HEK293 (cell line): ENCODE measurements at regions not wholly inside any gene's neighbourhood (a gene's known extent, or its start where the extent isn't known, plus 50 kb on each side); places are given as distances from the start of the nearest gene placed in this dataset.

ENCODE experiments used
- ZNF24 ChIP-seq: fragments of 450-650 bp; formaldehyde crosslinking; IDR thresholded peaks from 2 replicates; pipeline ENCODE4 v1.5.1; 2016; ENCODE audit warnings: missing biosample characterization, missing genetic modification characterization
- ZNF274 ChIP-seq, 2 experiments: fragments of 200-500 bp in 1 of 2; fragments of 450-650 bp in 1 of 2; sonication (Bioruptor generic) in 1 of 2; formaldehyde crosslinking in 1 of 2; IDR thresholded peaks; 2 replicates each; pipeline versions ENCODE4 v1.5.1 to v1.6.1; 2014 to 2016; ENCODE audit warnings: borderline replicate concordance in 1 of 2, inconsistent platforms in 1 of 2, low read length in 1 of 2, missing biosample characterization in 1 of 2, missing genetic modification characterization in 1 of 2
- ZNF510 ChIP-seq: fragments of 450-650 bp; formaldehyde crosslinking; IDR thresholded peaks from 2 replicates; pipeline ENCODE4 v1.5.1; 2018; ENCODE audit warnings: mild to moderate bottlenecking, missing genetic modification characterization, missing biosample characterization; ENCODE audit not compliant: insufficient replicate concordance
- ZNF776 ChIP-seq: fragments of 450-650 bp; formaldehyde crosslinking; IDR thresholded peaks from 2 replicates; pipeline ENCODE4 v1.5.0; 2017; ENCODE audit warnings: missing biosample characterization, missing genetic modification characterization, borderline replicate concordance
- TF ChIP-seq, protein P1 (sequence below): fragments of 450-650 bp; formaldehyde crosslinking; IDR thresholded peaks from 2 replicates; pipeline ENCODE4 v1.5.1; 2016; ENCODE audit warnings: missing biosample characterization, missing genetic modification characterization
- TF ChIP-seq, protein P2 (sequence below): fragments of 450-650 bp; formaldehyde crosslinking; IDR thresholded peaks from 2 replicates; pipeline ENCODE4 v1.5.1; 2016; ENCODE audit warnings: missing biosample characterization, missing genetic modification characterization

DNA sequence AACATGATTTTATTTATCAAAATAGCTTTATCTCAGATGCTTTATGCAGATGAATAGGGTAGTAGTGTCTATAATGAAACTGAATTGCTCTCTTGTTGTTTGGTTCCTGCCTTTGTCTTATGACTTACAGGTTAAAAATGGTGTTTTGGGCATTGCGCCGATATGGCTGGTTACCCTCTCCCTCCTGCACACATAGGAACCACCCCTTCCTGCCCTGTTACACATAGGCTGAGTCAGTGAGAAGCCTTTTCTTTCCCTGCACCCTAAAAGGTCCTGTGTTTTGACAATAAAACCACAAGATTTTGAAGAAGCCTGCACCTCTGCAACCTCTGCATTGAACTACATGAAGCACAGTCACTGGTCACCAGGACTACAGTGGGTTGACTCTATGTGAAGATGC, 655.8 kb upstream of the ANKRD30A start:
- TF ChIP-seq, protein P1, sequence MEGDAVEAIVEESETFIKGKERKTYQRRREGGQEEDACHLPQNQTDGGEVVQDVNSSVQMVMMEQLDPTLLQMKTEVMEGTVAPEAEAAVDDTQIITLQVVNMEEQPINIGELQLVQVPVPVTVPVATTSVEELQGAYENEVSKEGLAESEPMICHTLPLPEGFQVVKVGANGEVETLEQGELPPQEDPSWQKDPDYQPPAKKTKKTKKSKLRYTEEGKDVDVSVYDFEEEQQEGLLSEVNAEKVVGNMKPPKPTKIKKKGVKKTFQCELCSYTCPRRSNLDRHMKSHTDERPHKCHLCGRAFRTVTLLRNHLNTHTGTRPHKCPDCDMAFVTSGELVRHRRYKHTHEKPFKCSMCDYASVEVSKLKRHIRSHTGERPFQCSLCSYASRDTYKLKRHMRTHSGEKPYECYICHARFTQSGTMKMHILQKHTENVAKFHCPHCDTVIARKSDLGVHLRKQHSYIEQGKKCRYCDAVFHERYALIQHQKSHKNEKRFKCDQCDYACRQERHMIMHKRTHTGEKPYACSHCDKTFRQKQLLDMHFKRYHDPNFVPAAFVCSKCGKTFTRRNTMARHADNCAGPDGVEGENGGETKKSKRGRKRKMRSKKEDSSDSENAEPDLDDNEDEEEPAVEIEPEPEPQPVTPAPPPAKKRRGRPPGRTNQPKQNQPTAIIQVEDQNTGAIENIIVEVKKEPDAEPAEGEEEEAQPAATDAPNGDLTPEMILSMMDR: no peak
- TF ChIP-seq ZNF510 (tag by site-specific recombination) (no peak), ZNF24 (tag by site-specific recombination) (no peak), ZNF776 (no peak), ZNF274 (IDR thresholded peaks at IDR 0.05; ENCODE audit: low read length) (no peak), ZNF274 (tag by site-specific recombination; IDR thresholded peaks at IDR 0.05; ENCODE audit: borderline replicate concordance) (no peak)
- TF ChIP-seq, protein P2, sequence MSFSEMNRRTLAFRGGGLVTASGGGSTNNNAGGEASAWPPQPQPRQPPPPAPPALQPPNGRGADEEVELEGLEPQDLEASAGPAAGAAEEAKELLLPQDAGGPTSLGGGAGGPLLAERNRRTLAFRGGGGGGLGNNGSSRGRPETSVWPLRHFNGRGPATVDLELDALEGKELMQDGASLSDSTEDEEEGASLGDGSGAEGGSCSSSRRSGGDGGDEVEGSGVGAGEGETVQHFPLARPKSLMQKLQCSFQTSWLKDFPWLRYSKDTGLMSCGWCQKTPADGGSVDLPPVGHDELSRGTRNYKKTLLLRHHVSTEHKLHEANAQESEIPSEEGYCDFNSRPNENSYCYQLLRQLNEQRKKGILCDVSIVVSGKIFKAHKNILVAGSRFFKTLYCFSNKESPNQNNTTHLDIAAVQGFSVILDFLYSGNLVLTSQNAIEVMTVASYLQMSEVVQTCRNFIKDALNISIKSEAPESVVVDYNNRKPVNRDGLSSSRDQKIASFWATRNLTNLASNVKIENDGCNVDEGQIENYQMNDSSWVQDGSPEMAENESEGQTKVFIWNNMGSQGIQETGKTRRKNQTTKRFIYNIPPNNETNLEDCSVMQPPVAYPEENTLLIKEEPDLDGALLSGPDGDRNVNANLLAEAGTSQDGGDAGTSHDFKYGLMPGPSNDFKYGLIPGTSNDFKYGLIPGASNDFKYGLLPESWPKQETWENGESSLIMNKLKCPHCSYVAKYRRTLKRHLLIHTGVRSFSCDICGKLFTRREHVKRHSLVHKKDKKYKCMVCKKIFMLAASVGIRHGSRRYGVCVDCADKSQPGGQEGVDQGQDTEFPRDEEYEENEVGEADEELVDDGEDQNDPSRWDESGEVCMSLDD (tag by site-specific recombination): no peak
